ENCODE measurements at regions not wholly inside any gene's neighbourhood (a gene's known extent, or its start where the extent isn't known, plus 50 kb on each side); places are given as distances from the start of the nearest gene placed in this dataset.

DNA sequence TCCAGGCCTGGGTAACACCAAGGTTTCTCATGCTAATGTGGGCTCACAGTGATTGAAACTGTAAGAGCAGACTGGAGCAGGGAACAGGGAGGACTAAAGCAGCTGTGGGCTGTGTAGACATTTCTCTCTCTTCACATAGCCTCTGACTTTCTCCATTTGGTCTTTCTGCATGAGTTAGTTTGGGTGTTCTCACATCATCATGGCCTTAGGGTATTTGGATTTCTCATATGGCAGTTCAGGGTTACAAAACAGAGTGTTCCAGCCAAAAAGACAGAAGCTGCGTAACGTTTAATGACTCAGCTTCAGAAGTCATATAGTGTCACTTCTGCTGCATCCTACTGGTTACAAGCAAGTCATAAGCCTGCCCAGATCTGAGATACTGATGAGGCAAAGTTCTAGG, 52.0 kb upstream of the OSBPL8 start:
- DNase-seq (no peak), ATAC-seq (peak; percentile 35 to 49)
- Histone ChIP-seq H3K4me1 (no peaks in the 10 kb centered on the region), H3K9me3 (no peaks in the 10 kb centered on the region), H3K27me3 (ENCODE audit: low read depth) (no peaks in the 10 kb centered on the region), H3K36me3 (no peaks in the 10 kb centered on the region), H3K27ac (no peak overlapping the region), H3K4me3 (no peak overlapping the region)
- TF ChIP-seq, protein P1, sequence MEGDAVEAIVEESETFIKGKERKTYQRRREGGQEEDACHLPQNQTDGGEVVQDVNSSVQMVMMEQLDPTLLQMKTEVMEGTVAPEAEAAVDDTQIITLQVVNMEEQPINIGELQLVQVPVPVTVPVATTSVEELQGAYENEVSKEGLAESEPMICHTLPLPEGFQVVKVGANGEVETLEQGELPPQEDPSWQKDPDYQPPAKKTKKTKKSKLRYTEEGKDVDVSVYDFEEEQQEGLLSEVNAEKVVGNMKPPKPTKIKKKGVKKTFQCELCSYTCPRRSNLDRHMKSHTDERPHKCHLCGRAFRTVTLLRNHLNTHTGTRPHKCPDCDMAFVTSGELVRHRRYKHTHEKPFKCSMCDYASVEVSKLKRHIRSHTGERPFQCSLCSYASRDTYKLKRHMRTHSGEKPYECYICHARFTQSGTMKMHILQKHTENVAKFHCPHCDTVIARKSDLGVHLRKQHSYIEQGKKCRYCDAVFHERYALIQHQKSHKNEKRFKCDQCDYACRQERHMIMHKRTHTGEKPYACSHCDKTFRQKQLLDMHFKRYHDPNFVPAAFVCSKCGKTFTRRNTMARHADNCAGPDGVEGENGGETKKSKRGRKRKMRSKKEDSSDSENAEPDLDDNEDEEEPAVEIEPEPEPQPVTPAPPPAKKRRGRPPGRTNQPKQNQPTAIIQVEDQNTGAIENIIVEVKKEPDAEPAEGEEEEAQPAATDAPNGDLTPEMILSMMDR (IDR thresholded peaks at IDR 0.05): no peak
- intact Hi-C loops (cut with DNase I): no loop called here

GRCh38 chr12:76614364-76614763, 54.8 kb upstream of the OSBPL8 start:
- no peaks in the 10 kb centered on the region for H3K9me3 ChIP-seq
- H3K4me1 ChIP-seq: no peaks in the 10 kb centered on the region
- TF ChIP-seq, protein P1 (IDR thresholded peaks at IDR 0.05): no peak
- no peaks in the 10 kb centered on the region for H3K27me3 ChIP-seq (ENCODE audit: low read depth)
- DNase-seq (no peak), ATAC-seq (no peak)
- no peak overlapping the region for H3K4me3 ChIP-seq
- intact Hi-C loops (cut with DNase I): no loop called here
- no peak overlapping the region for H3K27ac ChIP-seq
- no peaks in the 10 kb centered on the region for H3K36me3 ChIP-seq

DNA sequence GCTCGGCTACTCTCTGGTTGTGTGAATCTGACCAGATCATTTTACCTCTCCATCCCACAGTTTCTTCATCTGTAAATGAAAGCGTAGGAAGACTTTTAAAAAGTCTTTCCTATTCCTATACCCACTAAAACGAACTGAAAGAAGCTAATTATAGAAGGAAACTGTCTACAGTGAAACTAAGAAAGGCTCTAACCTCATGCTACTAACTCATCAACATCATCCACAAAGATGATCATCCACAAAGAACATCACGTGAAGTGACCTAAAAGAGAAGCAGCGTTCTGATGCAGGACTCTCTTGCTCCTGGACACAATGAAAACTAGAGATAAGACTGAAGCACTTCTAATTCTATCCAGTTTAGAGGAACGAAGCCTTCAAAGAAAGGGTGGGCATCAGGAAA, 58.5 kb upstream of the OSBPL8 start:
- Histone ChIP-seq H3K36me3 (no peaks in the 10 kb centered on the region), H3K9me3 (no peaks in the 10 kb centered on the region), H3K4me1 (peaks cover 5% of the 10 kb centered on the region), H3K27ac (no peak overlapping the region), H3K4me3 (no peak overlapping the region), H3K27me3 (ENCODE audit: low read depth) (no peaks in the 10 kb centered on the region)
- TF ChIP-seq, protein P1 (IDR thresholded peaks at IDR 0.05): no peak
- DNase-seq (no peak), ATAC-seq (no peak)
- intact Hi-C loops (cut with DNase I): no loop called here

DNA sequence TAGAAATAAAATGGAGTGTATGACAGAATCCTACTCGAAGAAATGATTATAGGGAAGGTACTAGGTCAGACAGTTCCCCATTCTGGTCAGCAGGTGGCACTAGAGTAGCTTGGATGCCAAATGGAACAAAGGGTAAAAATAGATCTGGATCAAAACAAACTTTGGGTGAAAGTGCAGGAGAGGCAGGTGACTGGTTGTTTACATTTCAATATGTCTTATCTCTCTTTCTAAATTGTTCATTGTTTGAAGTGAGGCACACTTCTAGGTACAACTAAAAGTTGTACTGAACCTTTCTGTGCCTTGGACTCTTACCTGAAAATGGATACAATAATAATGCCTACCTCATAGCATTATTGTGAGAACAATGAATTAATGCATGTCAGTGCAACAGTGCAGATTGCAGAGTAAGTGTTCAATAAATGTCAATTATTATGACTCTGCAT, 62.0 kb upstream of the OSBPL8 start:
- intact Hi-C loops (cut with DNase I): loop anchor here (5.0 kb wide), 1 partner anchor 171 kb away; no protein-coding TSS in a partner anchor
- Histone ChIP-seq H3K4me3 (no peak overlapping the region), H3K36me3 (no peaks in the 10 kb centered on the region), H3K27me3 (ENCODE audit: low read depth) (no peaks in the 10 kb centered on the region), H3K9me3 (no peaks in the 10 kb centered on the region), H3K4me1 (peaks cover 5% of the 10 kb centered on the region), H3K27ac (no peak overlapping the region)
- ATAC-seq (peak; percentile 91 to 92), DNase-seq (peak; percentile 54)
- TF ChIP-seq, protein P1 (IDR thresholded peaks at IDR 0.05): peak; percentile 92

GRCh38 chr12:76622351-76622750, 62.8 kb upstream of the OSBPL8 start:
- intact Hi-C loops (cut with DNase I): loop anchor here (5.0 kb wide), 1 partner anchor 170 kb away; no protein-coding TSS in a partner anchor
- Histone ChIP-seq H3K27ac (no peak overlapping the region), H3K36me3 (no peaks in the 10 kb centered on the region), H3K9me3 (no peaks in the 10 kb centered on the region), H3K4me3 (no peak overlapping the region), H3K27me3 (ENCODE audit: low read depth) (no peaks in the 10 kb centered on the region), H3K4me1 (peaks cover 5% of the 10 kb centered on the region)
- DNase-seq (no peak), ATAC-seq (no peak)
- TF ChIP-seq, protein P1 (IDR thresholded peaks at IDR 0.05): no peak
